CD4-positive, alpha-beta T cell (primary cell): ENCODE measurements at regions not wholly inside any gene's neighbourhood (a gene's known extent, or its start where the extent isn't known, plus 50 kb on each side); places are given as distances from the start of the nearest gene placed in this dataset.

Experiments used
- ATAC-seq: fragments of 200-7000 bp; cut with Tn5 transposase; one replicate; pipeline ENCODE4 v1.10.0; 2022; ENCODE audit warnings: mild to moderate bottlenecking; ENCODE audit not compliant: poor library complexity
- CTCF ChIA-PET: fragments of 350-600 bp; sonication (Branson Sonifier 250); formaldehyde crosslinking; loops from one replicate; lab custom pipeline; 2021; ENCODE audit warnings: antibody characterized with exemption, inconsistent platforms; lab: Charles Lee
- POLR2A ChIA-PET: fragments of 350-600 bp; sonication (Branson Sonifier 250); formaldehyde crosslinking; loops from one replicate; lab custom pipeline; 2021; ENCODE audit warnings: antibody characterized with exemption, inconsistent platforms; lab: Charles Lee
- DNase-seq, 14 experiments: peaks; one replicate each; pipeline ENCODE4 v3.0.0-alpha.2; 2013 to 2020; ENCODE audit warnings: mixed read lengths in 2 of 14
- H3K27ac ChIP-seq, 2 donors: one replicate each; pipeline versions ENCODE4 v1.5.1 to v1.7.0; 2013; ENCODE audit warnings: low read length in 2 of 2, low read depth in 1 of 2, mild to moderate bottlenecking in 1 of 2
- H3K27me3 ChIP-seq, 2 experiments: 1 replicate in 1 of 2; 2 replicates in 1 of 2; pipeline versions ENCODE4 v1.6.1 to v1.7.0; 2013; ENCODE audit warnings: low read length in 2 of 2, control low read depth in 1 of 2, mild to moderate bottlenecking in 1 of 2, moderate library complexity in 1 of 2; ENCODE audit not compliant: insufficient read depth in 2 of 2, control insufficient read depth in 1 of 2
- H3K36me3 ChIP-seq: one replicate; pipeline ENCODE4 v1.6.1; 2013; ENCODE audit warnings: low read length, control low read depth; ENCODE audit not compliant: insufficient read depth
- H3K4me1 ChIP-seq: one replicate; pipeline ENCODE4 v1.6.1; 2013; ENCODE audit warnings: low read length, control low read depth; ENCODE audit not compliant: insufficient read depth
- H3K4me3 ChIP-seq: one replicate; pipeline ENCODE4 v1.5.1; 2013; ENCODE audit warnings: mild to moderate bottlenecking, low read length, moderate library complexity
- H3K9me3 ChIP-seq, 2 experiments: 1 replicate in 1 of 2; 2 replicates in 1 of 2; pipeline versions ENCODE4 v1.6.1 to v1.7.0; 2013; ENCODE audit warnings: low read length in 2 of 2, mild to moderate bottlenecking in 2 of 2, control low read depth in 1 of 2, moderate library complexity in 1 of 2; ENCODE audit not compliant: control insufficient read depth in 1 of 2, insufficient read depth in 1 of 2
- H3K27ac Mint-ChIP-seq: one replicate; pipeline ENCODE4 v1.8.0; 2020; ENCODE audit warnings: mixed read lengths
- H3K27me3 Mint-ChIP-seq: one replicate; pipeline ENCODE4 v1.8.0; 2021; ENCODE audit warnings: mixed read lengths
- H3K36me3 Mint-ChIP-seq: one replicate; pipeline ENCODE4 v1.8.0; 2021; ENCODE audit warnings: low read depth, mixed read lengths
- H3K4me1 Mint-ChIP-seq: one replicate; pipeline ENCODE4 v1.8.0; 2021; ENCODE audit warnings: low read depth, mixed read lengths
- H3K4me3 Mint-ChIP-seq: one replicate; pipeline ENCODE4 v1.8.0; 2020; ENCODE audit warnings: mild to moderate bottlenecking, mixed read lengths
- H3K9me3 Mint-ChIP-seq: one replicate; pipeline ENCODE4 v1.8.0; 2020; ENCODE audit warnings: mixed read lengths
- CTCF ChIP-seq: fragments of 200-600 bp; IDR thresholded peaks from one replicate; pipeline ENCODE4 v1.8.0; 2022; ENCODE audit warnings: antibody characterized with exemption, mild to moderate bottlenecking
- intact Hi-C, 2 experiments: fragments of 100-400 bp; cut with DNase I in 1 of 2; cut with micrococcal nuclease in 1 of 2; formaldehyde crosslinking; loops; one replicate each; pipeline versions ENCODE4 v1.15.1 to v1.9.0; 2023 to 2025; cut with DNase I, micrococcal nuclease

- Mint-ChIP-seq H3K9me3 (peaks cover 10% of the 10 kb centered on the region), H3K27ac (no peak overlapping the region), H3K27me3 (no peaks in the 10 kb centered on the region), H3K4me3 (no peak overlapping the region), H3K4me1 (no peaks in the 10 kb centered on the region), H3K36me3 (no peaks in the 10 kb centered on the region)
- H3K27me3 ChIP-seq = no peaks in the 10 kb centered on the region
- no peak for TF ChIP-seq CTCF
- ATAC-seq (no peak), DNase-seq (no peak)
- H3K4me3 ChIP-seq = no peak overlapping the region
- no peaks in the 10 kb centered on the region for H3K9me3 ChIP-seq
- no peak overlapping the region for H3K27ac ChIP-seq
- no peaks in the 10 kb centered on the region for H3K4me1 ChIP-seq
- CTCF ChIA-PET = no interaction called here
- POLR2A ChIA-PET = no interaction called here
- no peaks in the 10 kb centered on the region for H3K36me3 ChIP-seq
- intact Hi-C loops = no loop called here
These were observed 467.0 kb downstream of the CDH10 start for GRCh38 chr5:24177821-24178220.

GRCh38 chr5:24183981-24184380 lies 460.8 kb downstream of the CDH10 start:
- Mint-ChIP-seq H3K36me3 (no peaks in the 10 kb centered on the region), H3K27me3 (no peaks in the 10 kb centered on the region), H3K4me1 (no peaks in the 10 kb centered on the region), H3K27ac (no peak overlapping the region), H3K4me3 (no peak overlapping the region), H3K9me3 (peaks cover 17% of the 10 kb centered on the region)
- no peaks in the 10 kb centered on the region for H3K4me1 ChIP-seq
- ATAC-seq (no peak), DNase-seq (no peak)
- H3K27ac ChIP-seq = no peak overlapping the region
- POLR2A ChIA-PET = no interaction called here
- no peak overlapping the region for H3K4me3 ChIP-seq
- TF ChIP-seq CTCF = no peak
- intact Hi-C loops = no loop called here
- H3K36me3 ChIP-seq = no peaks in the 10 kb centered on the region
- CTCF ChIA-PET = no interaction called here
- H3K9me3 ChIP-seq = no peaks in the 10 kb centered on the region
- no peaks in the 10 kb centered on the region for H3K27me3 ChIP-seq

GRCh38 chr5:24188216-24188925 lies 456.4 kb downstream of the CDH10 start:
- ATAC-seq = no peak
- Histone ChIP-seq H3K4me3 (no peak overlapping the region), H3K27me3 (no peaks in the 10 kb centered on the region), H3K27ac (no peak overlapping the region), H3K9me3 (no peaks in the 10 kb centered on the region), H3K4me1 (no peaks in the 10 kb centered on the region), H3K36me3 (no peaks in the 10 kb centered on the region)
- no peaks in the 10 kb centered on the region for H3K36me3 Mint-ChIP-seq
- no peaks in the 10 kb centered on the region for H3K27me3 Mint-ChIP-seq
- TF ChIP-seq CTCF = no peak
- H3K4me1 Mint-ChIP-seq = no peaks in the 10 kb centered on the region
- DNase-seq = no peak
- intact Hi-C loops = no loop called here
- H3K27ac Mint-ChIP-seq = no peak overlapping the region
- H3K4me3 Mint-ChIP-seq = no peak overlapping the region
- ChIA-PET CTCF (no interaction called here), POLR2A (no interaction called here)
- peaks cover 11% of the 10 kb centered on the region for H3K9me3 Mint-ChIP-seq
